HG02798 (cell line): ENCODE measurements at regions not wholly inside any gene's neighbourhood (a gene's known extent, or its start where the extent isn't known, plus 50 kb on each side); places are given as distances from the start of the nearest gene placed in this dataset.

Source experiments
- ATAC-seq: cut with Tn5 transposase; IDR thresholded peaks from one replicate; pipeline ENCODE4 v1.9.1; 2021; ENCODE audit warnings: mild to moderate bottlenecking; ENCODE audit not compliant: unreplicated experiment, poor library complexity

DNA sequence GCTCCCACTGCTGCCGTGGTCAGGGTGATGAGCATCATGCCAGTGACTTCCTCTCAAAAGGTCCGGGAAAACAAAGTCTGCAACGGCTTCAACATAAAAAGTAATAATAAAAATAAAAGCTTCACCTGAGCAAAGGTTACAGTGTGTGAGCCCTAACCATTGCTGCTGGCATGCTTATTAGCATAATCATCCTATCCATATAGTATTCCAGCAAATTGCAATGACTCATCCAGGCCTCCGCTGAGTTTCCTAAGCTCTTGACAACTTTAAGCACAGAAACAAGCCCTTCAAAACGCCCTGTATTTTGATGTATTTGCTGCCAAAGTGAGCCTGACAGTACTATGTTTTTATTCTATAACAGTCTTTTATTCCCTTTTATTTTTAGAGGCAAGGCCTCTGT, 100.5 kb downstream of the AASDH start:
- no peak for ATAC-seq

DNA sequence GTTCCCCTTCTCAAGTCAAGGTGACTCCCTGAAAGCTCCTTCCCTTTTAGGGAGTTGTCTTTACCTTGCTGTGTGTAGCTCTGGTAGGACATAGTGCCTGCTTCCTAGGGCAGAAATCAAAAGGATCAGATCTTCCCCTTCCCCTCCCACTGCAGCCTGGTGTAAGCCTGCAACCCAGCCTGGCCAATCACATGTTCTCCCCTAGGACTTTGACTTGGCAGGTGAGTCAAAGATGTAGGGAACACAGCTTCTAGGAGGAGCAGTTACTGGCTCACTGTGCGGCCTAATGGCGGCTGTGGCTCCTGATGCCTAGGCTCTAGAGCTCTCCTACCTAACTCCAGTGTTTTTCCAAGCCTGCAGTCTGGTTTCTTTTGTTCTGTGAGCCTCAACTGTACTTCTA, 103.9 kb downstream of the AASDH start:
- ATAC-seq = no peak

- no peak for ATAC-seq
Observed at GRCh38 chr4:56282004-56282403, 105.3 kb downstream of the AASDH start.

DNA sequence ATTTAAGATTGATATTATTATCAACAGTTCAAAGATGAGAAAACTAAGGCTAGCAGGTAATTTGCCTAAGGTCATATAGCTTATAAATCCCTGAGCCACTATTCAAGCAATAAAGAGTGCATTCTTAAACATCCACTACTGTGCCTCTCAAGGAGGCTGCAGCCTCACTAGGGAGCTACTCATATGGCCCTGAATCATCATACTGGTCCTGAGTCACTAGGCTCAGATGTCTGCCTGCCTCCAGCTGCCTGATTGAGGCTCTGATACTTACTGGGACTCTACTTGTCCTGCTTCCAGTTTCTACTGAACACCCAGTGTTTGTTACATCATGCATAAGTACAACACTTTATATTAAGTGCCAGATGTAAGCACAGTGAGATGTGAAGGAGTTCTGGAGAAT, 110.7 kb downstream of the AASDH start:
- no peak for ATAC-seq

DNA sequence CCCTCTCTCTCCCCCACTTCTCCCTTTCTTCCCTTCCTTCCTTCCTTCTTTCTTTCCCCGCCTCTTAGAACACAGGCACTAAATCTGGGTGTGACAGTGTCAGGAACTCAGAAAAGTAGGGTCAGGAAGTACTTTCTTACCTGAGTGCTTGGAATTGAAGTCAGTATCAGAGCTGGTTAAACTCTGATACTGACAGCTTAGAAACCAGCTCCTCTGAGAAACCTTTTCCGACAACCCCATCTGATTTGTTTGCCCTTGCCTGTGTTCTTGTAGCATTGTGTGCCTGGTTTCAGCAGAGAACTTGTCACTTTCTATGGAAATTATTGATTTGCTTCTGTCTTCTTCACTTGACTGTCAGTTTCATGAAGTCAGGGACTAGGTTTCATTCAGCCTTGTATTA, 113.9 kb downstream of the AASDH start:
- no peak for ATAC-seq

DNA sequence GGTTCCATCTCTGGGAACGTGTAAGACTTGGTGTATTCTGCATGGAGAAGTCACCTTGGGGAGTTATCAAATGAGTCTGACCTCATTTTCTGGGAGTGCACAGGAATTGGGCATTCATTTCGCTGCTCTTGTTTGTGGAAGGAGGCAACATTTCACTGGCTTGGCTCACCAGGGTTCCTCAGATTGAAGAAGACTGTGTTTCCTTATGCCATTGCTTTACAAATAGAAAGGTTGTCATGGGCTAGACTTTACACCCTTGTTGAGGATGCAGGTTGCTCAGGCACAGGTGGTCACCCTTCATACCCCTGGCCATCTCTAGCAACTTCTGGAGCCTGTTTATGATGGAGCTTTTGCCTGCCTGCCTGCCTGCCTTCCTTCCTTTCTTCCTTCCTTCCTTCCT, 114.4 kb downstream of the AASDH start:
- ATAC-seq = no peak

DNA sequence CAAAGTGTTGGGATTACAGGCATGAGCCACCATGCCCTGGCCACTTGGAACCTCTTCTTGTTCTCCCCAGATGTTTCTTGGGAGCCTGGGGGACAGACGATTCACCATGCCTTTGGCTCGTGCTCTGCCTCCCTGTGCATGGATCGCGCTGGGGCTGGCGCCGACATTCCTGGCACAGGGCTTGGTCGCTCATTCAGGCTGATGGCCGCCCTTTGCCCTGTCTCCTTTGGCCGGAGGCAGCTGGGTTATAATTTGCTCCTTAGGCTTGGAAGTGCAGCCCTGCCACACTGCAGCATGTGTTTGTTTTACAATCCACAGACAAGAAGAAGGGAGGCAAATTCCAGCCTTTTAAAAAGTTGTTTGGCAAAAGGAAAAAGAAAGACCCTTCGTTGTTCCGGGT, 115.3 kb downstream of the AASDH start:
- no peak for ATAC-seq

DNA sequence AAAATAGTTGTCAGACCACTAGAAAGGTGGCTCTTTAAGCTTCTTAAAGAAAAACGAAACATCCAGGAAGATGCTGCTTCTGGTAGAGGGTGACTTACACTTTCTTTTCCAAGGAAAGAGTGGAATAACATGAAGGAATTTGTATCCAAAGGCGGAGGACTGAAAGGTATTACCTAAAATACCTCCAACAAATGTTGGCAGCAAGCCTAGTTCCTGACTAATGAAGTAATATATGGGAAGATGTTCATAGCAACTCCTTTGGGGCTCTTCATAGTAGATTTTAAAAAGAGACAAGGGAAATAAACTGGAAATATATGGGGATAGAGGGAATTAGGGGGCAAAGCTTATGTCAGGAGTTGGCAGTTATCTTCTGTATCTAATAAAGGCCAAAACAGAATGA, 116.2 kb downstream of the AASDH start:
- no peak for ATAC-seq

GRCh38 chr4:56267558-56267957, 119.7 kb downstream of the AASDH start:
- no peak for ATAC-seq

GRCh38 chr4:56264873-56265272, 122.4 kb downstream of the AASDH start:
- ATAC-seq = no peak

DNA sequence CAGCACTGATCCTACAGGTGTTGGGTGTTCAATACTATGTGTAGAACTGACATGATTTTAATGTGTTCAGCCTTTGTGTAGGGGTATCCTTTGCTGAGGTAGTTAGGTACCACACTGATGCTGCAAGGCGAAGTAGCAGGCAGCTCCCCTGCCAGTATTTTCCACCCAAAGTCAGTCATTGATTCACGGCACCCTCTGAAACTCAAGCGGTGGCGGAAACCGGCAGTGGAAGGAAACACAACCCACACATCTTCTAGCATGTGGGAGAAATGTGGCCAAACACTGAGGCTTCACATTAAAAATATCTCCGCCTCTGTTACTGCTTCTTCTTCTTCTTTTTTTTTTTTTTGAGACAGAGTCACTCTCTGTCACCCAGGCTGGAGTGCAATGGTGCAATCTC, 126.3 kb downstream of the AASDH start:
- ATAC-seq = peak; percentile 65

DNA sequence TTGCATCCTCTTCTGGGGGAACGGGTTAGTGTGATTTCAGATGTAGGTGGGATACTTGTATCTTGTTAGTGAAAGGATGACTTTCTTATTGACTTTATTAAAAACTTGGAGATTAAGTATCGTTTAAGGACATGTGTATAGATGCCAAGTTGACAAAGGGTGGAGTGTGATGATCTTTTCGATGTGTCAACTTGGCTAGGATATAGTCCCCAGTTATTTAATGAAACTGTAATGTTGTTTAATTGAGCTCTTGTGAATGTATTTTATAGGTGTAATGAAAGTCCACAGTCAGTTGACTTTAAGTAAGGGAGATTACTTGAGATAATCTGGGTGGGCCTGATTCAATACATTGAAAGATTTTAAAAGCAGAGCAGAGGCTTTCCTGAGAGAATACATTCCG, 127.0 kb downstream of the AASDH start:
- no peak for ATAC-seq

DNA sequence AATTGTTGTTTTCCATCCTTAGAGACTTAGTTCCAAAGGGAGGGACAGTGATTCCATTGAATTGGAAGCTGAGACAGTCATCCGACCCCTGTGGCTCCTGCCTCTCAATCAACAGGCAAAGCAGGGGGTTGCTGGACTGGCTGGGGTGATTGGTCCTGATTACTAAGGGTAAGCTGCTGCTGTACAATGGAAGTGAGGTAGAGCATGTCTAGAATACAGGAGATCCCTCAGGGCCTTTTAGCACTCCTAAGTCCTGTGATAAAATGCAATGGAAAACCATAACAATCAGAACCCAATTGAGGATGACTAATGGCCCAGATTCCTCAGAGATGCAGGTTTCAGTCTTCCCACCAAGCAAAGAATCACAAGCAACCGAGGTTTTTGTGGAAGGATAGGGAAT, 127.6 kb downstream of the AASDH start:
- no peak for ATAC-seq

DNA sequence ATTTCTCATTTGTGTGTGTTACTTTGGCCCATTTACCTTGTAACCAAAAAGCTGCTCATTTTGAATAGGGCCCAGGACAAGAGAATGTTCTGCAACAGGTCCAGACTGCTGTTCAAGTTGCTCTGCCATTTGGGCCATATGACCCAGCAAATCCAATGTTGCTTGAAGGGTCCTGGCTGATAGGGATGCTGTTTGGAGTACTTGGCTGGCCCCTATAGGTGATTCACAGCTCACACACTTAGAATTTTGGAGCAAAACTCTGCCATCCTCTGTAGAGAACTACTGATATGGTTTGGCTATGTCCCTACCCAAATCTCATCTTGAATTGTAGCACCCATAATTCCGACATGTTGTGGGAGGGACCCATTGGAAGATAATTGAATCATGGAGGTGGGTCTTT, 131.5 kb downstream of the AASDH start:
- ATAC-seq = no peak

- no peak for ATAC-seq
Observed at GRCh38 chr4:56253666-56254305, 133.5 kb downstream of the AASDH start.

DNA sequence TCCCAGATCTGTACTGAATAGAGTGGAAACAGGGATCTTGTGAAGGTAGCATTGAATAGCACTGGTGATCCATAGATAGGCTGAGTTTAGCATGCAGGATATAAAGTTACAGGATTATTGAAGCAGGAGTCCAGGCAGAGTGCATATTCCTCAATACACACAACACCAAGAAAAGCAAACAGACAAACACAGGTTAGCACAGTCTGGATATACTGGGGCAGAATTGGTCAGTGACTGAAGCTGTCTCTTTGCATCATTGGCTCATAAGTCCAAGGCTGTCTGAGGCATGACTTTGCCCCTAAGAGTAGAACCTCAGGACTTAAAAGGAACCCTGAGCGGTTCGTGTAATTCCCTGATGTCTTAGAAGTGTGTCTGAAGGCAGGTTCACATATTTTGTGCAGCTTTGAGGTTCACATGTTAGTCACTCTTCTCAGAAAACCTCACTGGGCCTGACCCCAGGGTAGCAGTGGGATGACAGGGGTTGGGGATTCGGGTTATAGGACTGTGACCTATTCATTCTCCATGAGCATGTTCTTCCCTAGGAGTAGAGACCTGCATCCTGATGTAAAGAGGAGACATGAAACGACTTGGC, 134.6 kb downstream of the AASDH start:
- no peak for ATAC-seq

DNA sequence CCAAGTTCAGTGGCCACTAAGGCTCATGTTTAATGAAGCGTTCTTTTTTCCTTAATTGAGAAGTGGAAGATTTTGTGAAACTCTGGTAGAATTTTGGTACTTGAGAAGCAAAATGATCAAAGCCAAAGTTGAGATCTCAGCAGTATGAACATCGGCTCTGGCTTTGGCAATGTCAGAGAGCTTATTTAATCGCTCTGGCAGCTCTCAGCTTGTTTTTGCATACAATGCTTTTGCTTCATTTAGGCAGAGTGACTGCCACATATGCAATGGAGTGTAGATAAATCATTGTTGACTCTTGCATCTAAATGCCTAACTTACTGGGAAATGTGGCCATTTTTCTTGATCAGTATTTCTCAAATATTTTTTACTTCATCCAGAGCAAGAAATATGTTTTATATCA, 135.7 kb downstream of the AASDH start:
- ATAC-seq = no peak

DNA sequence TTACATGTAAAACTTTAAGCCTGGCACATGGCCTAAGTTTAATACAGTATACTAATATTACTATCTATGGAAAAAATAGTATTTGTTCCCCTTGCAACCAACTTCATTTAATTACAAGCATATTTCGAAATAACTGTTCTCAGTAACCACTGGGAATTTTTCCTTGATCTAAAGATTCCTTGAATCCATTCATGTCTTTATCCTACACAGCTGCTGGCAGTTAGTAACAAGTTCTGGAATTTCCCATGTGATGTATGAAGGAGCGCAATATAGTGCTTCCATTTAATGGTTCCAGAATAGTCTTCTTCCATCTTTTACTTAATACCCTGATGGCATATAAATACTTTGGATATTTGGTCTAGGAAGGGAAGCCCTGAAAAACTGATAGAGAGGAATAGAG, 136.5 kb downstream of the AASDH start:
- ATAC-seq = no peak

DNA sequence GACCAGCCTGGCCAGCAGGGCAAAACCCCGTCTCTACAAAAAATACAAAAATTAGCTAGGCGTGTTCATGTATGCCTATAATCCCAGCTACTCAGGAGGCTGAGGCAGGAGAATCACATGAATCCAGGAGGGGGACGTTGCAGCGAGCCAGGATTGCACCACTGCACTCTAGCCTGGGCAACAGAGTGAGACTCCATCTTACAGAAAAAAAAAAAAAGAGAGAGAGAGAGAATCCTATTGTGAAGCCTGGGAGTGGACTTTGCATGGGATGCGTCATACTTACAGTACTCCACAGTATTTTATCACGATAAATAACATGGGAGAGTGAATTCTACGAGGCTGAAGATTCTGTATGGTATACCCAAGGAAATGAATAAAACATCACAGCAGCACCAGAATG, 139.6 kb downstream of the AASDH start:
- ATAC-seq = no peak

- ATAC-seq = no peak
Observed at GRCh38 chr4:56246233-56246610, 141.1 kb downstream of the AASDH start.

DNA sequence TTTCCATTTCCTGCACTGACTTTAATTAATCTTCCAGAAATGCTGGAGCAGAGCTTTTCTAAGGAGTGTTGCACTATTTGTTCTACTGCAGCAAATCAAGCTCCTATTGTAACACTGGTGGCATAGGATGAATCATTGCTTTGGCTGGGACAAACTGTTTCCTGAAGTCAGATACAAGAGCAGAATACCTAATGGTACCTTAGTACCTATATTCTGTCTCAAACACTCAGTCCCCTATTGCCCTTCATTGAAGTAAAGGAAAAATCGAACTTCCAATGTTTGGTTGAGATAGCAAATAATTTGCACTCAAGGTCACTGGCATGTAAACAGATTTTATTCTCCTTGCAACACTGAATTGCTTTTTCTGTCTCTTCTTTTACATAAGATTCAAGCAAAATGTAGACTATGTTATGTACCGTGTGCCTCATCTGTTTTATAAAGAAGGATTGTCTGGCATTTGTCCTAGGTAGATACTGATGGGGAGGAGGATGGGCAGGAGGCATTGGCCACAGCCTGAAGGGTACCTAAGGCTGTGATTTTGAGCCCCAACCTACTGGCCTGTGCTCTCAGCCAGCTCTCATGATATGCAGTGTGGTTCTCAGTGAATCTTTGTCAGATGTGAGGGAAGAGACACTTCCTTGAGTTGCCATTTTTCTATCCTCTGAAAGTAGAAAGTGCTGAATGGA, 141.6 kb downstream of the AASDH start:
- no peak for ATAC-seq

DNA sequence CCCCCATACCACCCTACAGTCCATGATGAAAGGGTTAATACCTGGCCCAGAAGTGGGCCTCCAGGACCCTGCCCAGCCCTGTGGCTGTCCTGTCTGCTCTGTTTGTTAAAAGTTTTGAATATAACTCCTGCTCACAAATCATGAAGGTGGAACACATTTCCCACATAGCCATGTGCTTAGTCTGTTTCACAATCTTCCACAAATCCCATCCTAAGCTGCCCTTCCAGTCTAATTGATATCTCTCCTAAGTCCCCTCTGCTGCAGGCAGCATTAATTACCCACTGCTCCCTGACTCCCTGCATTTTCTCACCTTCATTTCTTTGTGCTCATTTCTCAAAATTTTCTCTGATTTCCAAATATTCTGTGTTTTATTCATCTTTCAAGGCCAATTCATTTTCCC, 142.6 kb downstream of the AASDH start:
- ATAC-seq = no peak
